A673 (cell line): ENCODE measurements at regions not wholly inside any gene's neighbourhood (a gene's known extent, or its start where the extent isn't known, plus 50 kb on each side); places are given as distances from the start of the nearest gene placed in this dataset.

Experiments used
- BruUV-seq: library from RNA; stranded (reverse); fragments of 400-500 nt; replicated peaks from 2 replicates; lab custom pipeline; 2021; lab: Mats Ljungman, UMichigan
- CTCF ChIA-PET: fragments of 300-600 bp; sonication (Branson Sonifier 250); formaldehyde crosslinking; loops from one replicate; lab custom pipeline; 2022; ENCODE audit warnings: antibody characterized with exemption; lab: Charles Lee
- POLR2A ChIA-PET: fragments of 300-600 bp; sonication (Branson Sonifier 250); formaldehyde crosslinking; loops from one replicate; lab custom pipeline; 2022; ENCODE audit warnings: antibody characterized with exemption; ENCODE audit not compliant: low non-redundant PET; lab: Charles Lee
- DNase-seq: peaks from one replicate; pipeline ENCODE4 v3.0.0-alpha.2; 2015; ENCODE audit warnings: low spot score
- H3K27ac ChIP-seq: fragments of 200-600 bp; sonication (generic); 2 replicates; pipeline ENCODE4 v1.5.1; 2016; ENCODE audit warnings: mixed run types, low read depth, mild to moderate bottlenecking, mixed read lengths, antibody characterized with exemption, low read length; ENCODE audit not compliant: poor library complexity, severe bottlenecking
- H3K27me3 ChIP-seq: fragments of 200-600 bp; sonication (generic); replicated peaks from 2 replicates; pipeline ENCODE4 v1.6.1; 2017; ENCODE audit warnings: mixed run types, low read depth, mild to moderate bottlenecking, mixed read lengths, antibody characterized with exemption, low read length; ENCODE audit not compliant: insufficient read depth, poor library complexity
- H3K36me3 ChIP-seq: fragments of 200-600 bp; sonication (generic); 2 replicates; pipeline ENCODE4 v1.6.1; 2016; ENCODE audit warnings: mixed run types, mild to moderate bottlenecking, mixed read lengths, antibody characterized with exemption, low read length; ENCODE audit not compliant: insufficient read depth, poor library complexity, severe bottlenecking
- H3K4me1 ChIP-seq: fragments of 200-600 bp; sonication (generic); 2 replicates; pipeline ENCODE4 v1.6.1; 2017; ENCODE audit warnings: mixed run types, mild to moderate bottlenecking, mixed read lengths, antibody characterized with exemption, low read length; ENCODE audit not compliant: insufficient read depth, poor library complexity, severe bottlenecking
- H3K4me3 ChIP-seq: fragments of 200-600 bp; sonication (generic); 2 replicates; pipeline ENCODE4 v1.5.1; 2016; ENCODE audit warnings: low read depth, mixed run types, mild to moderate bottlenecking, mixed read lengths, low read length; ENCODE audit not compliant: poor library complexity, severe bottlenecking
- H3K9me3 ChIP-seq: fragments of 200-600 bp; sonication (generic); 2 replicates; pipeline ENCODE4 v1.6.1; 2016; ENCODE audit warnings: mixed run types, low read depth, mild to moderate bottlenecking, mixed read lengths, antibody characterized with exemption, low read length; ENCODE audit not compliant: poor library complexity, severe bottlenecking
- EZH2 ChIP-seq: fragments of 200-600 bp; sonication (generic); IDR thresholded peaks from 2 replicates; pipeline ENCODE4 v1.6.1; 2017; ENCODE audit warnings: borderline replicate concordance, low read depth, mild to moderate bottlenecking, mixed read lengths, antibody characterized with exemption, low read length; ENCODE audit not compliant: poor library complexity, severe bottlenecking
- intact Hi-C: fragments of 100-400 bp; cut with micrococcal nuclease; formaldehyde crosslinking; loops from one replicate; pipeline ENCODE4 v1.10.0; 2022; ENCODE audit not compliant: unreplicated experiment
- TF ChIP-seq, protein P1 (sequence below): fragments of 300-800, 200-600 bp; sonication (generic); conservative IDR thresholded peaks from 2 replicates; pipeline ENCODE4 v1.5.1; 2017; ENCODE audit warnings: low read depth, mild to moderate bottlenecking, antibody characterized with exemption, low read length, moderate library complexity, mixed read lengths

DNA sequence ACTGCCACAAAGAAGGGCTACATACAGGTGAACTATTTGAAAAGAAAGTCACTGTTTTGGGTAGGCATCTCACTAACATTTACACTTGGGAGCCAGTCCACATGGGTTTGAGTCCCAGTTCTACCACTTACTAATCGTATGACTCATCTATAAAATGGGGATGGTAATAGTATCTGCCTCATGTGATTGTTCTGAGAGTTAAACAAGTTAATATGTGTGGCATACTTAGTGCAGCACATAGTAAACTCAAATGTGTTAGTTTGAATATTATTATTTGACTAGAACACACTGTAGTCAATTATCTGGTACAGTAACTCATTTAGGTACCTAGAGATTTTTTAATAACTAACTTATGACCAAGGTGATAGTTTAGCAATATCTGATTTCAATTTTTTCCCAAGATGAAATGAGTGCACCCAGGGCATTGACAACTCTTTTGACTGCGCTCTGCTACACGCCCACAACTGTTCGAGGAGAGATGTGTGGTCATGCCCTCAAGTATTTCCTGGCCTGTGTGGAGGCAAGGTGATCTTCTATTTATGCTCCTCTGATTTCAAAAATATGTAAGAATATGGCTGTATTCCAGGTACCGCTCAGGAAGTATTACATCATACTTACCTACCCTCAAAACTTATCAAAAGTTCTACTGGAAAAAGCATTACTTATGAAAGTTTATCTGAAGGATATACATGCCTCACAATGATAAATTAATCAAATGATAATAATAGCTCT is 210.6 kb upstream of the EGLN3 start:
- POLR2A ChIA-PET = interaction anchor here (0.6 kb wide), 1 partner anchor 310 kb away, joined by 5 read pairs; no protein-coding TSS in a partner anchor
- CTCF ChIA-PET = no interaction called here

DNA sequence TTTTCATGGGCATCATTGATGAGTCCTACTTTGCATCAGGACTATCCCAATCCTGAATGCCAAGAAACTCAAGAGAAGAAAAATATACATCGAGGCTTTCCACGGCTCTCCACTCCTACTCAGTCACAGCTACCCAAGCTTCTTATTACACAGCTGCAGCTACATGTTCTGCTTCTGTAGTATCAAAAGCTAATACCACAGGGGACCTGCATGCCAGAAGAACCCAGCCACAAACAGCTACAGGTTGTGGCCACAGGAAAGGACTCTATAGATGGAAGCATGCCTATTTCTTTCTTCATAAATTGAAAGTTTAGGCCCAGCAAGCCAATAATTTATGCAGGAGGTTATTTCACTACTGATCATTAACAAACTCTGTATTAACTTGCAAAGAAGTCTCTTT is 209.7 kb upstream of the EGLN3 start:
- H3K4me3 ChIP-seq = no peak overlapping the region
- DNase-seq = no peak
- ChIA-PET CTCF (no interaction called here), POLR2A (no interaction called here)
- intact Hi-C loops = no loop called here
- no peak for TF ChIP-seq EZH2
- TF ChIP-seq, protein P1, sequence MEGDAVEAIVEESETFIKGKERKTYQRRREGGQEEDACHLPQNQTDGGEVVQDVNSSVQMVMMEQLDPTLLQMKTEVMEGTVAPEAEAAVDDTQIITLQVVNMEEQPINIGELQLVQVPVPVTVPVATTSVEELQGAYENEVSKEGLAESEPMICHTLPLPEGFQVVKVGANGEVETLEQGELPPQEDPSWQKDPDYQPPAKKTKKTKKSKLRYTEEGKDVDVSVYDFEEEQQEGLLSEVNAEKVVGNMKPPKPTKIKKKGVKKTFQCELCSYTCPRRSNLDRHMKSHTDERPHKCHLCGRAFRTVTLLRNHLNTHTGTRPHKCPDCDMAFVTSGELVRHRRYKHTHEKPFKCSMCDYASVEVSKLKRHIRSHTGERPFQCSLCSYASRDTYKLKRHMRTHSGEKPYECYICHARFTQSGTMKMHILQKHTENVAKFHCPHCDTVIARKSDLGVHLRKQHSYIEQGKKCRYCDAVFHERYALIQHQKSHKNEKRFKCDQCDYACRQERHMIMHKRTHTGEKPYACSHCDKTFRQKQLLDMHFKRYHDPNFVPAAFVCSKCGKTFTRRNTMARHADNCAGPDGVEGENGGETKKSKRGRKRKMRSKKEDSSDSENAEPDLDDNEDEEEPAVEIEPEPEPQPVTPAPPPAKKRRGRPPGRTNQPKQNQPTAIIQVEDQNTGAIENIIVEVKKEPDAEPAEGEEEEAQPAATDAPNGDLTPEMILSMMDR = no peak
- BruUV-seq = no TSS peak
- H3K27ac ChIP-seq = no peak overlapping the region
- H3K27me3 ChIP-seq = peaks cover 4% of the 10 kb centered on the region
- no peaks in the 10 kb centered on the region for H3K9me3 ChIP-seq
- no peaks in the 10 kb centered on the region for H3K36me3 ChIP-seq
- H3K4me1 ChIP-seq = no peaks in the 10 kb centered on the region

More for the DNA sequence above, 210.6 kb upstream of the EGLN3 start:
- no peak for TF ChIP-seq EZH2
- TF ChIP-seq, protein P1 = no peak
- BruUV-seq = no TSS peak
- Histone ChIP-seq H3K27me3 (peaks cover 4% of the 10 kb centered on the region), H3K27ac (no peak overlapping the region), H3K9me3 (no peaks in the 10 kb centered on the region), H3K36me3 (no peaks in the 10 kb centered on the region), H3K4me3 (no peak overlapping the region), H3K4me1 (no peaks in the 10 kb centered on the region)
- DNase-seq = no peak
- intact Hi-C loops = no loop called here

DNA sequence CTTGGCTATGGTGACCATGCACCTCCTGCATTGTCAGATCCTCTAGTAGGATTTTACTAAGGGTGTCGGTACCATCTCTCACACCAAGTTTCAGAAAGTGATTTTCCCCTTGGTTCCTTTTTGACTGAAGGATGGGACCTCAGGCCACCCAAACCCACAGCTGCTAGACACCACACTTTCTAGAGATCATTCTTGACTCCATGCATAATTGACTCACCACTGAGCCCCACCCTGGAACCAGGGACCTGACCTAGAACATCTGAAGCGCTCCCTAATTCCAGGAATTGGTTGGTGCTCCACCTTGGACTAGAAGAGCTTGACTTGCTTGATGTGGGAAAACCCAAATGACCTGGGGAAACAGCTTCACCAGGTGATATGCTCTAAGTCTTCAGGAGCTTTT is 206.8 kb upstream of the EGLN3 start:
- no peaks in the 10 kb centered on the region for H3K36me3 ChIP-seq
- no peaks in the 10 kb centered on the region for H3K4me1 ChIP-seq
- CTCF ChIA-PET = no interaction called here
- H3K4me3 ChIP-seq = no peak overlapping the region
- POLR2A ChIA-PET = no interaction called here
- TF ChIP-seq EZH2 = no peak
- TF ChIP-seq, protein P1 = no peak
- no peak for DNase-seq
- H3K27me3 ChIP-seq = no peaks in the 10 kb centered on the region
- no peak overlapping the region for H3K27ac ChIP-seq
- no TSS peak for BruUV-seq
- no peaks in the 10 kb centered on the region for H3K9me3 ChIP-seq
- intact Hi-C loops = no loop called here
